ENCODE measurements at regions not wholly inside any gene's neighbourhood (a gene's known extent, or its start where the extent isn't known, plus 50 kb on each side); places are given as distances from the start of the nearest gene placed in this dataset.

- TF ChIP-seq, protein P1, sequence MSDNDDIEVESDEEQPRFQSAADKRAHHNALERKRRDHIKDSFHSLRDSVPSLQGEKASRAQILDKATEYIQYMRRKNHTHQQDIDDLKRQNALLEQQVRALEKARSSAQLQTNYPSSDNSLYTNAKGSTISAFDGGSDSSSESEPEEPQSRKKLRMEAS (CRISPR knock-in tag; IDR thresholded peaks at IDR 0.05): no peak
- TF ChIP-seq NR1H2 (CRISPR knock-in tag; IDR thresholded peaks at IDR 0.05): no peak
These were observed 65.9 kb upstream of the AMN1 start for GRCh38 chr12:31794745-31795144.

All from WTC11 (cell line).